Breast epithelium (tissue), 3 donors: ENCODE measurements at regions not wholly inside any gene's neighbourhood (a gene's known extent, or its start where the extent isn't known, plus 50 kb on each side); places are given as distances from the start of the nearest gene placed in this dataset.

Experiments used
- CTCF ChIP-seq, 3 donors: fragments of 450-650 bp; IDR thresholded peaks; one replicate each; pipeline ENCODE4 v1.5.1; 2016 to 2017; ENCODE audit warnings: antibody characterized with exemption in 3 of 3, mild to moderate bottlenecking in 3 of 3, moderate library complexity in 3 of 3
- POLR2A ChIP-seq: fragments of 450-650 bp; IDR thresholded peaks from one replicate; pipeline ENCODE4 v1.6.1; 2016; ENCODE audit warnings: antibody characterized with exemption, mild to moderate bottlenecking, moderate library complexity

GRCh38 chr3:107431246-107432012 lies 54.2 kb downstream of the CCDC54 start:
- TF ChIP-seq CTCF (IDR thresholded peaks at IDR 0.05), result no peak
- peak; percentile 51 for TF ChIP-seq POLR2A
